Aorta (tissue), 5 donors: ENCODE measurements at regions not wholly inside any gene's neighbourhood (a gene's known extent, or its start where the extent isn't known, plus 50 kb on each side); places are given as distances from the start of the nearest gene placed in this dataset.

ENCODE experiments used
- ATAC-seq: fragments of 200-7000 bp; cut with Tn5 transposase; one replicate; pipeline ENCODE4 v1.9.1; 2022; ENCODE audit warnings: moderate library complexity; ENCODE audit not compliant: low FRiP score
- DNase-seq, 2 donors: peaks; one replicate each; pipeline ENCODE4 v3.0.0-alpha.2; 2020
- H3K27ac ChIP-seq, 2 donors: one replicate each; pipeline ENCODE4 v1.5.1; 2013; ENCODE audit warnings: low read length in 2 of 2, mild to moderate bottlenecking in 2 of 2, moderate library complexity in 2 of 2, control low read depth in 1 of 2, inconsistent platforms in 1 of 2, low read depth in 1 of 2
- H3K27me3 ChIP-seq, 2 donors: one replicate each; pipeline ENCODE4 v1.6.1; 2013; ENCODE audit warnings: control low read depth in 1 of 2, low read length in 1 of 2, mild to moderate bottlenecking in 1 of 2, moderate library complexity in 1 of 2; ENCODE audit not compliant: insufficient read depth in 2 of 2, control insufficient read depth in 1 of 2
- H3K36me3 ChIP-seq, 2 donors: one replicate each; pipeline ENCODE4 v1.6.1; 2013; ENCODE audit warnings: control low read depth in 1 of 2, low read length in 1 of 2, mild to moderate bottlenecking in 1 of 2; ENCODE audit not compliant: insufficient read depth in 2 of 2, control insufficient read depth in 1 of 2
- H3K4me1 ChIP-seq, 2 donors: one replicate each; pipeline ENCODE4 v1.6.1; 2013; ENCODE audit warnings: low read length in 2 of 2, control low read depth in 1 of 2, mild to moderate bottlenecking in 1 of 2, moderate library complexity in 1 of 2; ENCODE audit not compliant: insufficient read depth in 2 of 2, control insufficient read depth in 1 of 2
- H3K4me3 ChIP-seq, 2 donors: one replicate each; pipeline ENCODE4 v1.5.1; 2013; ENCODE audit warnings: low read length in 2 of 2, control low read depth in 1 of 2, mild to moderate bottlenecking in 1 of 2
- H3K9me3 ChIP-seq: one replicate; pipeline ENCODE4 v1.6.1; 2013; ENCODE audit warnings: mild to moderate bottlenecking, low read length; ENCODE audit not compliant: control insufficient read depth
- WGBS, 2 donors: extraction: QIAGEN DNeasy Blood & Tissue Kit; methylation state at CpG; one replicate each; pipeline ENCODE4 v1.1.7; 2013; 5-methylcytosine and 5-hydroxymethylcytosine counted together
- intact Hi-C, 2 donors: fragments of 100-400 bp; cut with DNase I; formaldehyde crosslinking; loops; one replicate each; pipeline versions ENCODE4 v1.14.2 to v1.15.0; 2022
- donor health status: healthy with polysubstance abuse.
- donor health status: Bipolar disorder and iron deficiency.
- donor health status: DM: no; HTN: no; CAD: no.
- donor health status: DM: no; HTN: no; CAD: no.
- donor health status: DM: yes; HTN: yes; CAD: no.

DNA sequence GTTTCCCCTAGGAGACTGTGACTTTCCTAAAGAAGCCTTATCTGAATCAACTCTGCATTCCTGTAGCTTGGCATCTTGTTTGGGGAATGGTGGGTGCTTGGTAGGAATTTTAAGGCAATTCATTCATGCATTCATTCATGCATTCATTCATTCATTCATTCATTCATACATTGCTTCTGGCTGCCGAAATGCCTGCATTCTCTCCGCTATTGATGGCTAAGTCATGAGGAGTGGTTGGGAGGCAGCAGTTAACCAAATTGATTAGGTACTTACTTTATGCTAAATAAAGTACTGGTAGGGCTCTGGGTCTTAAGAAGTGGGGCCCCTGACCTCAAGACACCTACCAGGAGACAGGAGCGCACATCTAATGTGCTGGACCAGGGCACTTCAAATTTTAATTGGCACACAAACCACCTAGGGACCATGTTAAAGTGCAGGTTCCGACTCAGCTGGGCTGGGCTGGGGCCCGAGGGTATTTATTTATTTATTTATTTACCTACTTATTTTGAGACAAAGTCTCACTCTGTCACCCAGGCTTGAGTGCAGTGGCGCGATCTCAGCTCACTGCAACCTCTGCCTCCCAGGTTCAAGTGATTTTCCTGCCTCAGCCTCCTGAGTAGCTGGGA is 127.6 kb downstream of the ANKRD60 start:
- no peaks in the 10 kb centered on the region for H3K27me3 ChIP-seq
- no peak for DNase-seq
- H3K4me1 ChIP-seq, result no peaks in the 10 kb centered on the region
- no peaks in the 10 kb centered on the region for H3K9me3 ChIP-seq
- no peaks in the 10 kb centered on the region for H3K36me3 ChIP-seq
- intact Hi-C loops, result no loop called here
- no peak overlapping the region for H3K4me3 ChIP-seq
- WGBS, 2 donors, result 96 to 97% methylated on average over 7 of the region's 7 CpGs
- no peak for ATAC-seq
- H3K27ac ChIP-seq, result no peak overlapping the region

DNA sequence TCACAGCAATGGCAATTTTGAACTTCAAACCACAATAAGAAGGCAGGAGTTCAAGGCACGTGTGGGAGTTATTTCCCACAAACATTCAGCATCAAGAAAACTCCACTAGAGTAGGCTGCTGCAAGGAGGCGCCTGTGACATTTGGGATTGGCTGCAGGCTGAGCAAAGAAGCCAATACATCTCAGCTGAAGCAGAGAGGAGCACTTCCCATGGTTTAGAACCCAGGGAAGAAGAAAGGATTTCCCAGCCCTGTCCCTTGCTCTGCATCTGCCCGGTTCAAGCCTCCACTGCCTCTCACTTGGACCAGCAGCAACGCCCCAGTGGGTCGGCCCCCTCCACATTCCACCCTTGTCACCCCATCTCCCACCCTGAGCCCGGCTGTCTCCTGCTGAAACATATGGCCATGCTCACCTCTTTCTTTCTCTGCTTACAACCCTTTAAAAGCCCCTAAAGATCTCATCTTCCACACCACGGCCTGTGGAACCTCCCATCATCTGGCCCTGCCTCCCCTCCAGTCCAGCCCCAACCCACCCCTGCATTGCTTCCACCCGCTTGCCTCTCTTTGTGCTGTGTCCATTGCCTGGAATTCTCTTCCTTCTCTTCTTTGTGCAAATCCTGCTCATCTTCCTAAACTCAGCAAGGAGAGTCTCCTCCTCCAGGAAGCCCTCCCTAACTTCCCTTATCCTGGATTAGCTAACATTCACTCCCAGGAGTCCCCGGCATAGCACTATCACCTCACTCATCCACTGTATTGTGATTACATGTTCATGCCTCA is 128.3 kb downstream of the ANKRD60 start:
- H3K9me3 ChIP-seq, result no peaks in the 10 kb centered on the region
- WGBS, 2 donors, result 84 to 86% methylated on average over 9 of the region's 9 CpGs

DNA sequence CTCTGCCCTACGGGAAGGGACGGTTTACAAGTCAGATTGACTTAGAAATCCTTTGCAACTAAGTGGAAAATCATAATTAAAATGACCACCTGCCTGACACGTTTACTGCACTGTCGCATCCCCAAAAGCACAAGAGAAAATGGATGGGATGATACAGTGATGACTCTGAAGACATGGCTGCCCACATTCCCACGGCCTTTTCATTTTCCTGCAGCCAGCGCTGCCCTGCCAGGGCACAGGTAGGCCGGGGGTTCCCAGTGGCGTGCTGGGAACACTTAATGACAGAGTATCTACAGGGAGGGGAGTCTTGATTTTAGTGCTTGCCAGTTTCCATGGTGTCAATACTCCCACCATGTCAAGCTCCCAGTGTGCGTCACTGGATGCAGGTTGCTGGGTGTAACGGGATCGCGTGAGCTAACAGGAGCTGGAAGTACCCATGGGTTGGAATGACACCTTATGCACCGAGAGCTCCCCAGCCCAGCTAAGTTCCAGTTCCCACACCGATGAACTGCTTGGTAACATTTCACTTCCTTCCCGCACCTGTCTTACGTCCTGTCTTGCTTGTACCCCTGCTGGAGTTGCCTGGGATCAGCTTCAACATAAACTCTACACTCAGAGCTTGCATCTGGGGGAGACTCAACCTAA is 129.0 kb downstream of the ANKRD60 start:
- Histone ChIP-seq H3K27me3 (no peaks in the 10 kb centered on the region), H3K36me3 (no peaks in the 10 kb centered on the region), H3K4me1 (no peaks in the 10 kb centered on the region), H3K9me3 (no peaks in the 10 kb centered on the region), H3K27ac (no peak overlapping the region), H3K4me3 (no peak overlapping the region)
- ATAC-seq, result no peak
- DNase-seq, result no peak
- WGBS, 2 donors, result 93 to 95% methylated on average over 16 of the region's 16 CpGs
- intact Hi-C loops, result no loop called here

More for the DNA sequence above, 128.3 kb downstream of the ANKRD60 start:
- Histone ChIP-seq H3K36me3 (no peaks in the 10 kb centered on the region), H3K27ac (no peak overlapping the region), H3K4me3 (no peak overlapping the region), H3K27me3 (no peaks in the 10 kb centered on the region), H3K4me1 (no peaks in the 10 kb centered on the region)
- intact Hi-C loops, result no loop called here
- ATAC-seq, result no peak
- no peak for DNase-seq

DNA sequence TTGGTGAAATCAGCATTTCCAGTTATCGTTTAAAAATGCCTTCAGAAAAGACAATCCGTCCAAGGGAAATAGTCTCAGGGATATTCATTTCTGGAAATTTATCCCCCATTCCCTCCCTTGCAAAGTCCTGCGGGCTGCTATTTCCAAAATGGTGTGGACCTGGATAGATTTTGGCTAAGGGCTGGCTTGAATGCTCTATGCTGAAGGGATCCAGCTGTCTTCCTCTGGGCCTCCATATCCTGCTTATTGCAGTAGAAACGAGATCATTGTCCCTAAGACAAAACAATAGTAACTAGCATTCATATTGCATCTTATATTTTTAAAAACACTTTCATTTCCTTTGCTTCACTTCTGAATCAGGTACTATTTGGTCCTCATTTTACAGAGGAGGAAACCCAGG is 129.9 kb downstream of the ANKRD60 start:
- Histone ChIP-seq H3K27ac (no peak overlapping the region), H3K27me3 (no peaks in the 10 kb centered on the region), H3K9me3 (no peaks in the 10 kb centered on the region), H3K4me3 (no peak overlapping the region), H3K4me1 (no peaks in the 10 kb centered on the region), H3K36me3 (no peaks in the 10 kb centered on the region)
- intact Hi-C loops, result no loop called here
- WGBS, 2 donors, result 91 to 92% methylated on average over 4 of the region's 4 CpGs
- DNase-seq (no peak), ATAC-seq (no peak)

DNA sequence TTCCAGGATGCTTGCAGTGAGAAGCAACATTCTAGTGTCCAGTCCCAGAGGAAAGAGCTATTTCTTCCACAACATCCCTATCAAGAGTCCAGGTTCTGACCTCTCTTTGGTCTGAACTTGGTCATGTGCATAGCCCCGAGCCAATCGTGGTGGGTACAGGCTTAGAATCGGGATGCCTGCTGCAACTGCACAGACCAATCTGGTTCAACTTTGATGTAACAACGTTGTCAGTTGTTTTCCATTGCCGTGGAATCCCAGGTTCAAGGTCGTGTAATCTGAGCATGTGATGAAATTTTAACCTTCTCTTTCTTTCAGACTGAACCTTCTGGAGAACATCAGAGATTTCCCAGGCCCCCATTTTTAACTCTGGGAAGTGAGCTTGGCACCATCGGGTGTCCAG is 130.5 kb downstream of the ANKRD60 start:
- intact Hi-C loops, result no loop called here
- Histone ChIP-seq H3K27ac (no peak overlapping the region), H3K9me3 (no peaks in the 10 kb centered on the region), H3K4me1 (no peaks in the 10 kb centered on the region), H3K36me3 (no peaks in the 10 kb centered on the region), H3K27me3 (no peaks in the 10 kb centered on the region), H3K4me3 (no peak overlapping the region)
- WGBS, 2 donors, result 91 to 92% methylated on average over 7 of the region's 7 CpGs
- no peak for DNase-seq
- ATAC-seq, result no peak

DNA sequence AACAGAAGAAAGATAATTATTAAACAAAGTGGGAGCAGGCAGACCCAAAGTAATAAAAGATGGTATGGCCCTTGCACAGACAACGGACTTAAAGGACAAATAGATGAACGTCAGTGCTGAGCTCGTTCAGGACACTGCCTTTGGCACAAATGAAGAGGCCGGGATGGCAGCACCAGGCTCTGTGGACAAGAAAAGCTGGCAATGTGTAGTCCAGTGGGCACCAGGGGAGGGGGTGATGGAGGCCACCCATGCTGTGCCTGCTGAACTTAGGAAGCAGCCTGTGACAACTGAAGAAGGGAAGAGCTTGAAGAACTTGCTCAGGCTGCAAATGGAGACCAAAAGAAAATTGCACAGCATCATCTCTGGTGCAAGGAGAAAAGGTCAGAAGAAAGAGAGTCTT is 131.0 kb downstream of the ANKRD60 start:
- 90 to 92% methylated on average over 4 of the region's 4 CpGs for WGBS, 2 donors
- DNase-seq, result no peak
- no peak for ATAC-seq
- Histone ChIP-seq H3K4me3 (no peak overlapping the region), H3K9me3 (no peaks in the 10 kb centered on the region), H3K36me3 (no peaks in the 10 kb centered on the region), H3K27me3 (no peaks in the 10 kb centered on the region), H3K27ac (no peak overlapping the region), H3K4me1 (no peaks in the 10 kb centered on the region)
- intact Hi-C loops, result no loop called here

DNA sequence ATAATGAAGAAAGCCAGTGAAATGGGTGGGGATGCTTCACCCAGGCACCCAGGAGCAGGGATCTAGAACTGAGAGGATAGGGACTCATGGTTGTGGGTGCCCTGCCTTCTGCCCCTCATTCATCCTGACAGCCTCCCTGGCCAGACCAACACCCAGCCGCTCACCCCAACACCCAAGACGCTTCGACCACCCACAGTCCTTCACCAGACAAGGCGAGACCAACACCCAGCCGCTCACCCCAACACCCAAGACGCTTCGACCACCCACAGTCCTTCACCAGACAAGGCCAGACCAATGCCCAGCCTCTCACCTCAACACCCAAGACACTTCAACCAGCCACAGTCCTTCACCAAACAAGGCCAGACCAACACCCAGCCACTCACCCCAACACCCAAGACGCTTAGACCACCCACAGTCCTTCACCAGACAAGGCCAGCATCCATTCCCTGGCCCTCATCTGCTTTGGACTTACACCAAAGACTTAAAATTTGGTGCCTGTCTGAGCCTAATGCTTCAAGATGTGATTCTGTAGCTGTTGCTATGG is 131.5 kb downstream of the ANKRD60 start:
- no peak overlapping the region for H3K27ac ChIP-seq
- H3K4me1 ChIP-seq, result no peaks in the 10 kb centered on the region
- no peaks in the 10 kb centered on the region for H3K27me3 ChIP-seq
- DNase-seq (no peak), ATAC-seq (no peak)
- no peaks in the 10 kb centered on the region for H3K9me3 ChIP-seq
- no peaks in the 10 kb centered on the region for H3K36me3 ChIP-seq
- 83 to 88% methylated on average over 8 of the region's 8 CpGs for WGBS, 2 donors
- H3K4me3 ChIP-seq, result no peak overlapping the region
- intact Hi-C loops, result no loop called here

DNA sequence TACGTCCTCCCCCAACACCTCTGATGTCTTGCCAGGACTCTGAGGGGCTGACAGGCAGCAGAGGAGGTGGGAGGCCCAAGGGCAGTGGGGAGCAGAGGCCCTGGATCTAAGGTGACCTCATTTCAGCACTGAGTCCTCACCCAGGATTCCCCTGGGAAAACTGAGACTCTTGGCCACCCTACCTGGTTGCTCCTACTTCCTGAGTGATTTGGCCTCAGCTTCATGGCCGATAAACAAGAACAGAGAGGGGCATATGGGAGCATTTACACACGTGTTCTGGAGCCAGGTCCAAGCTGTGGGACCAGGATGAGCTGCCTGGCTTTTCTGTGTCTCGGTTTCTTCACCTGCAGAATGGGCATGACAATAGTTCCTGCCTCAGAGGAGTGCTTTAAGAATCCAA is 133.8 kb downstream of the ANKRD60 start:
- Histone ChIP-seq H3K4me1 (no peaks in the 10 kb centered on the region), H3K27ac (no peak overlapping the region), H3K36me3 (no peaks in the 10 kb centered on the region), H3K9me3 (no peaks in the 10 kb centered on the region), H3K4me3 (no peak overlapping the region), H3K27me3 (no peaks in the 10 kb centered on the region)
- ATAC-seq (no peak), DNase-seq (no peak)
- WGBS, 2 donors, result 86 to 90% methylated on average over 4 of the region's 4 CpGs
- intact Hi-C loops, result no loop called here
